Common myeloid progenitor, CD34-positive (primary cell): ENCODE measurements at regions not wholly inside any gene's neighbourhood (a gene's known extent, or its start where the extent isn't known, plus 50 kb on each side); places are given as distances from the start of the nearest gene placed in this dataset.
A peak's percentile ranks its signal among the peaks of the same experiment; 100 is the strongest.
"Not testable (repeated sequence)": the region's sequence is repeated elsewhere in the genome, so short reads cannot be mapped to it uniquely, and the experiment has no call there.

Experiments
- CTCF ChIA-PET: fragments of 350-600 bp; sonication (Branson Sonifier 250); formaldehyde crosslinking; loops from one replicate; lab custom pipeline; 2021; ENCODE audit warnings: antibody characterized with exemption; lab: Charles Lee
- POLR2A ChIA-PET: fragments of 350-600 bp; sonication (Branson Sonifier 250); formaldehyde crosslinking; loops from one replicate; lab custom pipeline; 2021; ENCODE audit warnings: antibody characterized with exemption; lab: Charles Lee
- DNase-seq, 3 donors: peaks; one replicate each; pipeline versions ENCODE4 v3.0.0 to v3.0.0-alpha.2; 2013
- H3K27ac ChIP-seq, 2 experiments: 1 replicate in 1 of 2; 2 replicates in 1 of 2; pipeline ENCODE4 v1.7.0; 2013; ENCODE audit warnings: inconsistent platforms in 2 of 2, low read length in 2 of 2, mild to moderate bottlenecking in 2 of 2, low read depth in 1 of 2, moderate library complexity in 1 of 2; ENCODE audit not compliant: severe bottlenecking in 2 of 2, insufficient read depth in 1 of 2, poor library complexity in 1 of 2
- H3K27me3 ChIP-seq, 5 experiments: replicated peaks in 2 of 5; 1 replicate in 3 of 5; 2 replicates in 2 of 5; pipeline versions ENCODE4 v1.6.1 to v1.7.0; 2013; ENCODE audit warnings: low read length in 4 of 5, mild to moderate bottlenecking in 2 of 5, moderate library complexity in 2 of 5, inconsistent platforms in 1 of 5; ENCODE audit not compliant: insufficient read depth in 5 of 5, control insufficient read depth in 4 of 5
- H3K36me3 ChIP-seq, 4 experiments: 1 replicate in 2 of 4; 2 replicates in 2 of 4; pipeline versions ENCODE4 v1.6.1 to v1.7.0; 2013; ENCODE audit warnings: low read length in 3 of 4, control low read depth in 1 of 4, mild to moderate bottlenecking in 1 of 4; ENCODE audit not compliant: control insufficient read depth in 4 of 4, insufficient read depth in 4 of 4
- H3K4me1 ChIP-seq, 4 experiments: 1 replicate in 3 of 4; 2 replicates in 1 of 4; pipeline versions ENCODE4 v1.6.1 to v1.7.1; 2013; ENCODE audit warnings: low read length in 3 of 4, mild to moderate bottlenecking in 3 of 4, control low read depth in 1 of 4, inconsistent platforms in 1 of 4, moderate library complexity in 1 of 4; ENCODE audit not compliant: control insufficient read depth in 4 of 4, insufficient read depth in 4 of 4; ENCODE audit errors: control extremely low read depth in 1 of 4
- H3K4me3 ChIP-seq, 7 experiments: 1 replicate in 4 of 7; 2 replicates in 3 of 7; pipeline versions ENCODE4 v1.5.1 to v1.7.0; 2013; ENCODE audit warnings: mild to moderate bottlenecking in 7 of 7, low read length in 6 of 7, moderate library complexity in 6 of 7, inconsistent platforms in 2 of 7, low read depth in 2 of 7, control low read depth in 1 of 7; ENCODE audit not compliant: insufficient read depth in 4 of 7, control insufficient read depth in 1 of 7; ENCODE audit errors: extremely low read depth in 1 of 7
- H3K9me3 ChIP-seq, 5 experiments: 1 replicate in 4 of 5; 2 replicates in 1 of 5; pipeline versions ENCODE4 v1.6.1 to v1.7.1; 2013; ENCODE audit warnings: low read length in 4 of 5, mild to moderate bottlenecking in 2 of 5, inconsistent platforms in 1 of 5, low read depth in 1 of 5, moderate library complexity in 1 of 5; ENCODE audit not compliant: control insufficient read depth in 4 of 5, insufficient read depth in 2 of 5; ENCODE audit errors: control extremely low read depth in 1 of 5
- WGBS: methylation state at CpG from one replicate; pipeline ENCODE4 v1.1.5; 2013; ENCODE audit not compliant: insufficient coverage; 5-methylcytosine and 5-hydroxymethylcytosine counted together

- Histone ChIP-seq H3K9me3 (no peaks in the 10 kb centered on the region), H3K36me3 (no peaks in the 10 kb centered on the region), H3K27me3 (no peaks in the 10 kb centered on the region), H3K4me3 (no peak overlapping the region), H3K27ac (no peak overlapping the region), H3K4me1 (no peaks in the 10 kb centered on the region)
- no peak for DNase-seq
- CTCF ChIA-PET: no interaction called here
- POLR2A ChIA-PET: no interaction called here
Measured at GRCh38 chr1:221530791-221531190, 211.1 kb downstream of the DUSP10 start.

GRCh38 chr1:221532071-221532773 is 209.7 kb downstream of the DUSP10 start:
- H3K9me3 ChIP-seq: no peaks in the 10 kb centered on the region
- POLR2A ChIA-PET: no interaction called here
- no peaks in the 10 kb centered on the region for H3K27me3 ChIP-seq
- no peaks in the 10 kb centered on the region for H3K4me1 ChIP-seq
- no peaks in the 10 kb centered on the region for H3K36me3 ChIP-seq
- CTCF ChIA-PET: no interaction called here
- peak in 2 of 3 donors; percentile 5 to 17 for DNase-seq
- H3K27ac ChIP-seq: no peak overlapping the region
- no peak overlapping the region for H3K4me3 ChIP-seq
- 97% methylated on average over 3 of the region's 5 CpGs for WGBS

- Histone ChIP-seq H3K36me3 (no peaks in the 10 kb centered on the region), H3K9me3 (no peaks in the 10 kb centered on the region), H3K27ac (no peak overlapping the region), H3K4me1 (peaks cover 0 to 2% (median 0%) of the 10 kb centered on the region in 4 experiments), H3K27me3 (no peaks in the 10 kb centered on the region), H3K4me3 (no peak overlapping the region)
- 95% methylated on average over 5 of the region's 5 CpGs for WGBS
- ChIA-PET POLR2A (no interaction called here), CTCF (interaction anchor here (1.2 to 1.5 kb wide), 2 partner anchors 10 to 202 kb away, joined by 4 to 6 read pairs; no protein-coding TSS in a partner anchor)
- DNase-seq: no peak
Measured at GRCh38 chr1:221541296-221541695, 200.6 kb downstream of the DUSP10 start.

GRCh38 chr1:221543529-221544120 is 198.3 kb downstream of the DUSP10 start:
- H3K4me1 ChIP-seq: peaks cover 0 to 2% (median 0%) of the 10 kb centered on the region in 4 experiments
- peaks cover 0 to 3% (median 0%) of the 10 kb centered on the region in 5 experiments for H3K9me3 ChIP-seq
- H3K27ac ChIP-seq: no peak overlapping the region
- DNase-seq: peak; percentile 55 to 71 (median 67)
- 86% methylated on average over 1 of the region's 4 CpGs for WGBS
- no peak overlapping the region for H3K4me3 ChIP-seq
- ChIA-PET POLR2A (interaction anchor here (0.6 kb wide), 1 partner anchor 165 kb away, joined by 4 read pairs; no protein-coding TSS in a partner anchor), CTCF (interaction anchor here (0.7 to 1.8 kb wide), 23 partner anchors 12 to 911 kb away, joined by 3 to 8 read pairs (median 3); partner anchors contain the start of gene DUSP10)
- H3K36me3 ChIP-seq: no peaks in the 10 kb centered on the region
- H3K27me3 ChIP-seq: no peaks in the 10 kb centered on the region

GRCh38 chr1:221548942-221549341 is 192.9 kb downstream of the DUSP10 start:
- CTCF ChIA-PET: interaction anchor here (1.4 kb wide), 1 partner anchor 192 kb away, joined by 6 read pairs; the partner anchor contains the start of gene DUSP10
- no peak overlapping the region for H3K27ac ChIP-seq
- no peaks in the 10 kb centered on the region for H3K36me3 ChIP-seq
- DNase-seq: no peak
- H3K27me3 ChIP-seq: no peaks in the 10 kb centered on the region
- no peaks in the 10 kb centered on the region for H3K4me1 ChIP-seq
- peaks cover 0 to 3% (median 0%) of the 10 kb centered on the region in 5 experiments for H3K9me3 ChIP-seq
- WGBS: 94% methylated on average over 6 of the region's 6 CpGs
- no peak overlapping the region for H3K4me3 ChIP-seq
- POLR2A ChIA-PET: interaction anchor here (0.7 kb wide), 1 partner anchor 54 kb away, joined by 3 read pairs; no protein-coding TSS in a partner anchor

GRCh38 chr1:221549815-221550214 is 192.1 kb downstream of the DUSP10 start:
- Histone ChIP-seq H3K4me1 (no peaks in the 10 kb centered on the region), H3K9me3 (peaks cover 0 to 3% (median 0%) of the 10 kb centered on the region in 5 experiments), H3K4me3 (no peak overlapping the region), H3K27ac (no peak overlapping the region), H3K27me3 (no peaks in the 10 kb centered on the region), H3K36me3 (no peaks in the 10 kb centered on the region)
- DNase-seq: no peak
- ChIA-PET CTCF (no interaction called here), POLR2A (no interaction called here)

- POLR2A ChIA-PET: not testable (repeated sequence)
Measured at GRCh38 chr1:221552792-221553191, 189.1 kb downstream of the DUSP10 start.

More at GRCh38 chr1:221552792-221553191, 189.1 kb downstream of the DUSP10 start:
- H3K4me1 ChIP-seq, H3K9me3 ChIP-seq, CTCF ChIA-PET, H3K36me3 ChIP-seq, H3K4me3 ChIP-seq, H3K27me3 ChIP-seq, DNase-seq, H3K27ac ChIP-seq: not testable (repeated sequence)
- 96% methylated on average over 7 of the region's 8 CpGs for WGBS
